HFF-Myc (cell line): ENCODE measurements at regions not wholly inside any gene's neighbourhood (a gene's known extent, or its start where the extent isn't known, plus 50 kb on each side); places are given as distances from the start of the nearest gene placed in this dataset.

ENCODE experiments used
- DNase-seq: peaks from one replicate; pipeline ENCODE4 v3.0.0-alpha.2; 2011; ENCODE audit warnings: low read depth; ENCODE audit errors: extremely low read depth
- H3K4me3 ChIP-seq: replicated peaks from 2 replicates; pipeline ENCODE4 v1.5.1; 2011; ENCODE audit warnings: low read depth, mild to moderate bottlenecking, control low read depth, low read length
- CTCF ChIP-seq: IDR thresholded peaks from 2 replicates; pipeline ENCODE4 v1.5.1; 2012; ENCODE audit warnings: mild to moderate bottlenecking, low read depth, low read length, control low read depth; ENCODE audit errors: missing control alignments

GRCh38 chr4:79788884-79789283, 284.1 kb downstream of the ANTXR2 start:
- no peak for TF ChIP-seq CTCF
- DNase-seq, result no peak
- H3K4me3 ChIP-seq, result no peak overlapping the region

DNA sequence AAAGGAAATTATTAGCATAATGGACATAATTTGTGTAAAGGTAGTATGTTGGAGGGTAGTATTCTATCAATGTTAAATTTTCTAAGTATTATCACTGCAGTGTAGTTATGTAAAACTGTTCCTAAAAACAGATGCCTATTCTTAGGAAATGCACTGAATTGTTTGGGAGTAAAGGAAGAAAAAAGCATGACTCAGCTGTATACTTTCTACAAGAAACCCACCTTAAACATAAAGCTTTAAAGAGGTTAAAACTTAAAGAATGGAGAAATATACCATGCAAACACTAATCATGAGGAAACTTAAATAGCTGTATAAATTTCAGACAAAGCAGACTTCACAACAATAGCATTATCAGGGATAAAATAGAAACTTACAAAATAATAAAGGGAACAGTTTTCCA, 292.9 kb downstream of the ANTXR2 start:
- H3K4me3 ChIP-seq, result no peak overlapping the region
- TF ChIP-seq CTCF, result no peak
- DNase-seq, result no peak

GRCh38 chr4:79772510-79772909, 300.5 kb downstream of the ANTXR2 start:
- DNase-seq, result no peak
- no peak for TF ChIP-seq CTCF
- H3K4me3 ChIP-seq, result no peak overlapping the region

- H3K4me3 ChIP-seq, result no peak overlapping the region
- no peak for DNase-seq
- TF ChIP-seq CTCF, result no peak
These were observed 308.9 kb downstream of the ANTXR2 start for GRCh38 chr4:79764120-79764519.

GRCh38 chr4:79763486-79764075, 309.4 kb downstream of the ANTXR2 start:
- no peak for DNase-seq
- H3K4me3 ChIP-seq, result no peak overlapping the region
- TF ChIP-seq CTCF, result no peak

DNA sequence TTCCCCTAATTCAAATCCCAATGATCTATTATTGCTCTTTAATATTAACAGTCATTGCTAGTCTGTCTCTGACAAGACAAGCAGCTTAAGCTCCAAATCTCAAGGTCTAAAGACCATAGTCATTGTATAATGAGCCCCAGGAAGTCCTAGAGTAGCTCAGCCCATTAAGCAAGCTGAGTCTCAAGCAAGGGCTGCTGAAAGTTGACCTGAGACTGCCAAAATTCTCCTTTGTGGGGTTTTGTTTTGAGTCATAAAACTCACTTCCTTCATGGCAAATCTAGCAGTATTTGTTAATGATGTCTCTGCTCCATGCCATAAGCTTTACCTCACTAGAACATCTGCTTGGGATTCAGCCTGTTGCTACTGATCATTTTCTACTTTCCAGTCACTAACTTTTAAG, 313.2 kb downstream of the ANTXR2 start:
- DNase-seq, result no peak
- no peak for TF ChIP-seq CTCF
- H3K4me3 ChIP-seq, result no peak overlapping the region

GRCh38 chr4:79757600-79757999, 315.4 kb downstream of the ANTXR2 start:
- no peak for TF ChIP-seq CTCF
- no peak for DNase-seq
- H3K4me3 ChIP-seq, result no peak overlapping the region
